DOHH2 (cell line): ENCODE measurements at regions not wholly inside any gene's neighbourhood (a gene's known extent, or its start where the extent isn't known, plus 50 kb on each side); places are given as distances from the start of the nearest gene placed in this dataset.

Experiments used
- H3F3A ChIP-seq: fragments of 200-600 bp; sonication (generic), shearing (Covaris generic); 2 replicates; pipeline ENCODE4 v1.6.0; 2016; ENCODE audit warnings: antibody characterized with exemption, mild to moderate bottlenecking; ENCODE audit not compliant: control insufficient read depth, insufficient read depth
- H3K27ac ChIP-seq: fragments of 200-600 bp; sonication (generic); 2 replicates; pipeline ENCODE4 v1.5.1; 2014; ENCODE audit warnings: low read depth, mild to moderate bottlenecking, low read length, moderate library complexity
- H3K27me3 ChIP-seq: fragments of 200-600 bp; sonication (generic); 2 replicates; pipeline ENCODE4 v1.6.1; 2014; ENCODE audit warnings: mild to moderate bottlenecking, low read length, mixed read lengths; ENCODE audit not compliant: control insufficient read depth
- H3K36me3 ChIP-seq: fragments of 200-600 bp; sonication (generic); 2 replicates; pipeline ENCODE4 v1.6.1; 2014; ENCODE audit warnings: mild to moderate bottlenecking, low read length, moderate library complexity, mixed read lengths; ENCODE audit not compliant: control insufficient read depth
- H3K4me1 ChIP-seq: fragments of 200-600 bp; sonication (generic); 2 replicates; pipeline ENCODE4 v1.6.1; 2014; ENCODE audit warnings: mild to moderate bottlenecking, low read length, mixed read lengths; ENCODE audit not compliant: control insufficient read depth
- H3K4me2 ChIP-seq: fragments of 200-600 bp; sonication (generic); 2 replicates; pipeline ENCODE4 v1.6.0; 2014; ENCODE audit warnings: mild to moderate bottlenecking, low read length, moderate library complexity
- H3K4me3 ChIP-seq: fragments of 200-600 bp; sonication (generic); 2 replicates; pipeline ENCODE4 v1.5.1; 2014; ENCODE audit warnings: mild to moderate bottlenecking, low read length, mixed read lengths
- H3K79me2 ChIP-seq: fragments of 200-600 bp; sonication (generic); 2 replicates; pipeline ENCODE4 v1.6.1; 2014; ENCODE audit warnings: mild to moderate bottlenecking, low read length, mixed read lengths; ENCODE audit not compliant: control insufficient read depth
- H3K9me2 ChIP-seq: fragments of 200-600 bp; sonication (generic); replicated peaks from 2 replicates; pipeline ENCODE4 v1.6.1; 2014; ENCODE audit warnings: mild to moderate bottlenecking, low read length, mixed read lengths; ENCODE audit not compliant: control insufficient read depth
- H3K9me3 ChIP-seq: fragments of 200-600 bp; sonication (generic); 2 replicates; pipeline ENCODE4 v1.6.1; 2014; ENCODE audit warnings: antibody characterized with exemption, low read length, mixed read lengths; ENCODE audit not compliant: control insufficient read depth, insufficient read depth
- H4K20me1 ChIP-seq: fragments of 200-600 bp; sonication (generic); 2 replicates; pipeline ENCODE4 v1.6.0; 2014; ENCODE audit warnings: low read depth, mild to moderate bottlenecking, antibody characterized with exemption, low read length, moderate library complexity; ENCODE audit not compliant: control insufficient read depth, insufficient read depth
- CTCF ChIP-seq: fragments of 200-600 bp; sonication (generic); IDR thresholded peaks from one replicate; pipeline ENCODE4 v1.5.1; 2014; ENCODE audit warnings: antibody characterized with exemption, mild to moderate bottlenecking, low read depth, low read length; ENCODE audit not compliant: poor library complexity, severe bottlenecking
- EZH2phosphoT487 ChIP-seq: fragments of 200-600 bp; sonication (generic); IDR thresholded peaks from 2 replicates; pipeline ENCODE4 v1.6.1; 2017; ENCODE audit warnings: borderline replicate concordance, mild to moderate bottlenecking, antibody characterized with exemption, low read length, moderate library complexity, mixed read lengths

GRCh38 chr3:4228295-4228694 is 74.9 kb upstream of the SETMAR start:
- H3K27ac ChIP-seq: no peak overlapping the region
- TF ChIP-seq EZH2phosphoT487 (no peak), CTCF (no peak)
- no peaks in the 10 kb centered on the region for H4K20me1 ChIP-seq
- no peaks in the 10 kb centered on the region for H3K79me2 ChIP-seq
- H3K4me1 ChIP-seq: no peaks in the 10 kb centered on the region
- no peaks in the 10 kb centered on the region; the same call in 1 of the 2 replicates for H3K27me3 ChIP-seq
- no peak overlapping the region for H3K4me2 ChIP-seq
- no peaks in the 10 kb centered on the region for H3F3A ChIP-seq
- H3K36me3 ChIP-seq: no peaks in the 10 kb centered on the region
- H3K9me2 ChIP-seq: no peaks in the 10 kb centered on the region
- no peaks in the 10 kb centered on the region for H3K9me3 ChIP-seq
- H3K4me3 ChIP-seq: no peak overlapping the region

GRCh38 chr3:4231041-4231440 is 72.1 kb upstream of the SETMAR start:
- Histone ChIP-seq H3F3A (no peaks in the 10 kb centered on the region), H3K27me3 (peaks cover 9% of the 10 kb centered on the region), H3K36me3 (no peaks in the 10 kb centered on the region), H3K27ac (no peak overlapping the region), H3K9me2 (no peaks in the 10 kb centered on the region), H3K4me3 (no peak overlapping the region), H3K4me1 (no peaks in the 10 kb centered on the region), H3K79me2 (no peaks in the 10 kb centered on the region), H4K20me1 (no peaks in the 10 kb centered on the region), H3K4me2 (no peak overlapping the region), H3K9me3 (no peaks in the 10 kb centered on the region)
- TF ChIP-seq CTCF (no peak), EZH2phosphoT487 (no peak)

GRCh38 chr3:4232798-4233197 is 70.4 kb upstream of the SETMAR start:
- Histone ChIP-seq H3K9me2 (no peaks in the 10 kb centered on the region), H3K27me3 (peaks cover 9% of the 10 kb centered on the region), H3K4me3 (no peak overlapping the region), H4K20me1 (no peaks in the 10 kb centered on the region), H3K4me1 (no peaks in the 10 kb centered on the region), H3K36me3 (no peaks in the 10 kb centered on the region), H3F3A (no peaks in the 10 kb centered on the region), H3K9me3 (no peaks in the 10 kb centered on the region), H3K79me2 (no peaks in the 10 kb centered on the region), H3K27ac (no peak overlapping the region), H3K4me2 (no peak overlapping the region)
- no peak for TF ChIP-seq EZH2phosphoT487
- TF ChIP-seq CTCF: no peak

- no peaks in the 10 kb centered on the region for H4K20me1 ChIP-seq
- no peaks in the 10 kb centered on the region for H3F3A ChIP-seq
- H3K4me2 ChIP-seq: no peak overlapping the region
- TF ChIP-seq EZH2phosphoT487 (no peak), CTCF (no peak)
- no peaks in the 10 kb centered on the region for H3K4me1 ChIP-seq
- H3K9me3 ChIP-seq: no peaks in the 10 kb centered on the region
- H3K27ac ChIP-seq: no peak overlapping the region
- no peaks in the 10 kb centered on the region for H3K36me3 ChIP-seq
- no peaks in the 10 kb centered on the region for H3K79me2 ChIP-seq
- no peak overlapping the region for H3K4me3 ChIP-seq
- H3K27me3 ChIP-seq: peaks cover 9% of the 10 kb centered on the region
- H3K9me2 ChIP-seq: no peaks in the 10 kb centered on the region
These were observed 69.7 kb upstream of the SETMAR start for GRCh38 chr3:4233488-4233887.
